NT2/D1 (cell line): ENCODE measurements at regions not wholly inside any gene's neighbourhood (a gene's known extent, or its start where the extent isn't known, plus 50 kb on each side); places are given as distances from the start of the nearest gene placed in this dataset.

Source experiments
- YY1 ChIP-seq: IDR thresholded peaks from 2 replicates; pipeline ENCODE4 v1.6.1; 2011; ENCODE audit not compliant: insufficient read length, insufficient read depth
- ZNF274 ChIP-seq: IDR thresholded peaks from 2 replicates; pipeline ENCODE4 v1.6.1; 2011; ENCODE audit warnings: mild to moderate bottlenecking, low read depth, low read length

GRCh38 chr3:197353001-197353866, 54.8 kb upstream of the DLG1 start:
- TF ChIP-seq ZNF274, result no peak
- TF ChIP-seq YY1, result no peak
